PC-9 (cell line): ENCODE measurements at regions not wholly inside any gene's neighbourhood (a gene's known extent, or its start where the extent isn't known, plus 50 kb on each side); places are given as distances from the start of the nearest gene placed in this dataset.

Experiments
- CTCF ChIP-seq: fragments of 200-600 bp; sonication (generic); conservative IDR thresholded peaks from 2 replicates; pipeline ENCODE4 v1.6.1; 2017; ENCODE audit warnings: mixed run types, antibody characterized with exemption, mild to moderate bottlenecking, moderate library complexity
- EZH2 ChIP-seq: fragments of 200-600 bp; sonication (generic); IDR thresholded peaks from 2 replicates; pipeline ENCODE4 v1.8.0; 2017; ENCODE audit warnings: antibody characterized with exemption, low read depth

DNA sequence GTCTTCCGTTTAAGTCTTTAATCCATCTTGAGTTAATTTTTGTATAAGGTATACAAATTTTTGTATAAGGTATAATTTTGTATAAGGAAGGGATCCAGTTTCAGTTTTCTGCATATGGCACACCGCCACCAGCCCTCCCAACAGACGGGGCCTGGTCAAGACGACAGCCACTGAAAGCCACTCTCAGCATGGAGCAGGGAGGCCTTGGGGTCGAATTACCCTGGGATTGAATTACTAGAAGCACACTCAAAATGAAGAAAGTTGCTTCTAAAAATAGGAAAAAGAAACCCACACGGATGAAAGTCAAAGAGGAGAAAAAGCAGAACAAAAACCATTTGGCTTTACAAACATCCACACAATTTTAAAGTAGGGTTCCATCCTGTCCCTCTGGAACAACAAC lies 586.2 kb upstream of the ADAMTS16 start:
- TF ChIP-seq CTCF (no peak), EZH2 (no peak)
